Esophagus muscularis mucosa (tissue), 4 donors: ENCODE measurements at regions not wholly inside any gene's neighbourhood (a gene's known extent, or its start where the extent isn't known, plus 50 kb on each side); places are given as distances from the start of the nearest gene placed in this dataset.

Experiments used
- CTCF ChIP-seq, 3 experiments: fragments of 200-600 bp in 2 of 3; fragments of 450-650 bp in 1 of 3; sonication (generic) in 2 of 3; IDR thresholded peaks; one replicate each; pipeline ENCODE4 v1.5.1; 2017 to 2019; ENCODE audit warnings: antibody characterized with exemption in 3 of 3, mild to moderate bottlenecking in 2 of 3, moderate library complexity in 1 of 3
- EP300 ChIP-seq: sonication (generic); formaldehyde crosslinking; IDR thresholded peaks from one replicate; pipeline ENCODE4 v1.6.1; 2017; ENCODE audit warnings: antibody characterized with exemption
- POLR2A ChIP-seq: fragments of 450-650 bp; IDR thresholded peaks from one replicate; pipeline ENCODE4 v1.6.1; 2017; ENCODE audit warnings: antibody characterized with exemption, moderate library complexity, mild to moderate bottlenecking, low read depth

- TF ChIP-seq EP300 (no peak), CTCF (IDR thresholded peaks at IDR 0.05) (no peak), POLR2A (no peak)
These were observed 1291.0 kb upstream of the CNTN5 start for GRCh38 chr11:97729546-97730272.
